ENCODE measurements at regions not wholly inside any gene's neighbourhood (a gene's known extent, or its start where the extent isn't known, plus 50 kb on each side); places are given as distances from the start of the nearest gene placed in this dataset.

DNA sequence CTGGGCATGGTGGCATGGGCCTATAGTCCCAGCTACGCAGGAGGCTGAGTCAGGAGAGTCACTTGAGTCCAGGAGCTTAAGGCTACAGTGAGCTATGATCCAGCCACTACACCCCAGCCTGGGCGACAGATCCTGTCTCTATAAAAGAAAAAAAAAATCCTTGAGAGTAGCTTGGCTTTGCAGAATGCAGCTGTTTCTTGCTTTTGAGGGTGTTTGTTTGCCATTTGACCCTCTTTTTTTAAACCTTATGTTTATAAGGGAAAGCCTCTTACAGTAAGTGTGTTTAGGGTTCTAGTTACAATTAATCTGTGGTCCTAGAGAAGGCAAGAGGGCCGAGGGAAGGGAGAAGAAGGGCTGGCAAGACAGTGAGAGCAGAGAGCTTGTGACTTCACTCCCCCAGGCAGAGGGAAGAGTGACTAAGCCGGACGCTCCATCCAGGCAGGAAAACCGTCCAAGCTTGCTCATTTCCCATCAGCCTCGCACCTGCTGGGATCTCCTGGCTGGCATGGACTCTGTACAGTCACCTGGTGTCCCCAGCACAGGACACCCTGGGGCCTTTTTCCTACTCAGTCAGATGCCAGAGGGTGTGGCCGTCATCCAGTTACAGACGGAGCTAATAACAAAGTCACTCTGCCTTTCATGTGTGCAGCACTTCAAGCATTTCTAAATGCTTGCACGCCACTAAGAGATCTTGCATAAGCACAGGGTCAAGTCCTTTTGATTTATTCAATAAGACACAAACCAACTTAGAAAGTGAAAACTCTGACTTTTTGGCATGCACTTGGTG is 55.5 kb upstream of the PSEN2 start:
- TF ChIP-seq, protein P1, sequence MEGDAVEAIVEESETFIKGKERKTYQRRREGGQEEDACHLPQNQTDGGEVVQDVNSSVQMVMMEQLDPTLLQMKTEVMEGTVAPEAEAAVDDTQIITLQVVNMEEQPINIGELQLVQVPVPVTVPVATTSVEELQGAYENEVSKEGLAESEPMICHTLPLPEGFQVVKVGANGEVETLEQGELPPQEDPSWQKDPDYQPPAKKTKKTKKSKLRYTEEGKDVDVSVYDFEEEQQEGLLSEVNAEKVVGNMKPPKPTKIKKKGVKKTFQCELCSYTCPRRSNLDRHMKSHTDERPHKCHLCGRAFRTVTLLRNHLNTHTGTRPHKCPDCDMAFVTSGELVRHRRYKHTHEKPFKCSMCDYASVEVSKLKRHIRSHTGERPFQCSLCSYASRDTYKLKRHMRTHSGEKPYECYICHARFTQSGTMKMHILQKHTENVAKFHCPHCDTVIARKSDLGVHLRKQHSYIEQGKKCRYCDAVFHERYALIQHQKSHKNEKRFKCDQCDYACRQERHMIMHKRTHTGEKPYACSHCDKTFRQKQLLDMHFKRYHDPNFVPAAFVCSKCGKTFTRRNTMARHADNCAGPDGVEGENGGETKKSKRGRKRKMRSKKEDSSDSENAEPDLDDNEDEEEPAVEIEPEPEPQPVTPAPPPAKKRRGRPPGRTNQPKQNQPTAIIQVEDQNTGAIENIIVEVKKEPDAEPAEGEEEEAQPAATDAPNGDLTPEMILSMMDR (IDR thresholded peaks at IDR 0.05), result no peak
- no peak for TF ChIP-seq POLR2A (IDR thresholded peaks at IDR 0.05)

All from heart left ventricle (tissue), 13 donors.